Prostate gland (tissue), 2 donors: ENCODE measurements at regions not wholly inside any gene's neighbourhood (a gene's known extent, or its start where the extent isn't known, plus 50 kb on each side); places are given as distances from the start of the nearest gene placed in this dataset.
"Not testable (repeated sequence)": the region's sequence is repeated elsewhere in the genome, so short reads cannot be mapped to it uniquely, and the experiment has no call there.

Experiments
- DNase-seq: peaks from one replicate; pipeline ENCODE4 v3.0.0-alpha.2; 2019; ENCODE audit warnings: low spot score
- H3K27ac ChIP-seq, 2 donors: fragments of 200-600 bp; sonication (generic); 2 replicates each; pipeline ENCODE4 v1.5.1; 2017 to 2019
- H3K27me3 ChIP-seq: fragments of 200-600 bp; sonication (generic); replicated peaks from 2 replicates; pipeline ENCODE4 v1.5.1; 2019; ENCODE audit not compliant: insufficient read depth
- H3K36me3 ChIP-seq, 2 donors: fragments of 200-600 bp; sonication (generic); 1 replicate in 1 of 2; 2 replicates in 1 of 2; pipeline versions ENCODE4 v1.5.1 to v1.8.1; 2017 to 2019
- H3K4me1 ChIP-seq: fragments of 200-600 bp; sonication (generic); replicated peaks from 2 replicates; pipeline ENCODE4 v1.5.1; 2019
- H3K4me3 ChIP-seq, 2 donors: fragments of 200-600 bp; sonication (generic); 2 replicates each; pipeline ENCODE4 v1.5.1; 2017 to 2019
- H3K9me3 ChIP-seq: fragments of 200-600 bp; sonication (generic); 2 replicates; pipeline ENCODE4 v1.5.1; 2017
- POLR2A ChIP-seq: fragments of 450-650 bp; IDR thresholded peaks from one replicate; pipeline ENCODE4 v1.6.1; 2016; ENCODE audit warnings: antibody characterized with exemption, mild to moderate bottlenecking
- POLR2AphosphoS5 ChIP-seq: sonication (generic); formaldehyde crosslinking; IDR thresholded peaks from one replicate; pipeline ENCODE4 v1.6.1; 2017; ENCODE audit warnings: antibody characterized with exemption
- WGBS: methylation state at CpG from one replicate; pipeline ENCODE4 v1.1.5; 2018; 5-methylcytosine and 5-hydroxymethylcytosine counted together
- intact Hi-C: fragments of 100-400 bp; cut with DNase I; formaldehyde crosslinking; loops from one replicate; pipeline ENCODE4 v1.14.2; 2022
- TF ChIP-seq, protein P1 (sequence below), 4 experiments: fragments of 200-600 bp in 2 of 4; fragments of 450-650 bp in 2 of 4; sonication (generic) in 2 of 4; IDR thresholded peaks; 1 replicate in 3 of 4; 2 replicates in 1 of 4; pipeline ENCODE4 v1.5.1; 2016 to 2019; ENCODE audit warnings: antibody characterized with exemption in 4 of 4, mild to moderate bottlenecking in 2 of 4, moderate library complexity in 2 of 4

DNA sequence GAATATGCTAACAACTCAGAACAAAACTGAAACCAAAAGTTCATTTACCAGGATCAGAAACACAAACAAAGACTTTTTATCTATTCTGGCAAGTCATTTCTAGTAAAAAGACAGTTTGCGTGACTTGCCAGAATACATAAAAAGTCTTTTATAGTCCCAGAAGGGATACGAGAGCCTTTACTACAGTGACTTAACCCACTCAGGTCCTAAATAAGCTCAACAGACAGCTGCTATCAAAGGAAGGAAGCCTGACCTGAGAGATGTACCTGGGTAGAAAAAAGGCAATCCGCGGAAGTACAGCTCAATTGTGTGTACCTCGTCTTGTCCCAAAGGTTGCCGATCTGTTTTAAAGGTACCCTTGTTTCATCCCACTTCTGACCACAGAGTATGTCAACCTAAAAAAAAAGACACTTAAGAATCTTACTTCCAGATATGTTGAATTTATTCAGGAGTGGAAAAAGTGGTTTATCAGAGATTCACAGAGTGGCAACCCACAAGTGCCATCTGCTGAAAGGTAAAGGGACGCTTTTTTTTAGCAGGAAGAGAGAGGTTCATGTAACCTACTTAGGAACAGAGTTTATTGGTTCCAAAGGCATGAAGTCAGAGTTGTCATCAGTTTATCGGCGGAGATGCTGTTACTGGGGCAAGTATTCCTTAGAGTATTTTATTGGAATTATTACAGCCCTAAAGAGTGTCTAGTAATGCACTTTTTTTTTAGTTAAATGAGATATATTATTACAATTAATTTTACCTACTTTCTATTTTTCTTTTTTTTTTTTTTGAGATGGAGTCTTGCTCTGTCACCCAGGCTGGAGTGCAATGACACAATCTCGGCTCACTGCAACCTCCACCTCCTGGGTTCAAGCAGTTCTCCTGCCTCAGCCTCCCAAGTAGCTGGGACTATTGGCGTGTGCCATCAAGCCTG, 69.7 kb upstream of the C1QTNF9B start:
- DNase-seq = peak; percentile 24
- H3K36me3 ChIP-seq = no peaks in the 10 kb centered on the region
- intact Hi-C loops = no loop called here
- H3K4me1 ChIP-seq = peaks cover 3% of the 10 kb centered on the region
- H3K27me3 ChIP-seq = no peaks in the 10 kb centered on the region
- no peaks in the 10 kb centered on the region for H3K9me3 ChIP-seq
- peak overlapping the region; percentile 7 to 20 for H3K4me3 ChIP-seq
- TF ChIP-seq POLR2AphosphoS5 (peak; percentile 52), POLR2A (no peak)
- WGBS = 29% methylated on average over 11 of the region's 11 CpGs
- peak overlapping the region; percentile 68 to 71 for H3K27ac ChIP-seq

DNA sequence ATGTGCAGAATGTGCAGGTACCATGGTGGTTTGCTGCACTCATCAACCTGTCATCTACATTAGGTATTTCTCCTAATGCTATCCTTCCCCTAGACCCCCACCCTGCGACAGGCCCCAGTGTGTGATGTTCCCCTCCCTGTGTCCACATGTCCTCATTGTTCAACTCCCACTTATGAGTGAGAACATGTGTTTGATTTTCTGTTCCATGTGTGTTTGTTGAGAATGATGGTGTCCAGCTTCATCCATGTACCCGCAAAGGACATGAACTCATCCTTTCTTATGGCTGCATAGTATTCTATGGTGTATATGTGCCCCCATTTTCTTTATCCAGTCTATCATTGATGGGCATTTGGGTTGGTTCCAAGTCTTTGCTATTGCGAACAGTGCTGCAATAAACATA, 70.5 kb upstream of the C1QTNF9B start:
- DNase-seq, H3K36me3 ChIP-seq, H3K9me3 ChIP-seq, intact Hi-C loops, H3K4me3 ChIP-seq, H3K4me1 ChIP-seq, H3K27me3 ChIP-seq: not testable (repeated sequence)
- H3K27ac ChIP-seq = peak overlapping the region in 1 of 2 donors; percentile 71
- WGBS = 93% methylated on average over 3 of the region's 3 CpGs

DNA sequence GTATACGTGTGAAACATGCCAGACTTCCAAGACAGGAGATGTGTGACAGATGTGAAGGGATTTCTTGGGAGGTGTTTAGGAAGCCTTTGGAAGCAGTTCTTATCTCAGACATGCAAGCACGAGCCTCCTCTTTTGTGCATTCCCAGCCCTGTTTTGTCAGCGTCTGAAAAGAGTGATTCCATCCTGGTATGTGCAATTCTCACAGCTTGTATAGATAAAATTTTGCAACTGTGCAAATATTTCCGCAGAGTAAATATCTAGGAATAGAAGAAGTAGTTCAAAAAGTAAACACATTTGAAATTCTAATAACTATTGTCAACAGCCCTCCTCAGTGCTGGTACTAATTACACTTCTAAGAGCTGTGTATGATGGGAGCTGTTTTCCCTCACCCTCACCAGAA, 72.3 kb upstream of the C1QTNF9B start:
- intact Hi-C loops = no loop called here
- WGBS = 28% methylated on average over 4 of the region's 4 CpGs
- Histone ChIP-seq H3K36me3 (no peaks in the 10 kb centered on the region), H3K27ac (no peak overlapping the region), H3K4me3 (no peak overlapping the region), H3K4me1 (peaks cover 3% of the 10 kb centered on the region), H3K9me3 (no peaks in the 10 kb centered on the region), H3K27me3 (no peaks in the 10 kb centered on the region)
- TF ChIP-seq POLR2AphosphoS5 = peak; percentile 57
- TF ChIP-seq, protein P1, sequence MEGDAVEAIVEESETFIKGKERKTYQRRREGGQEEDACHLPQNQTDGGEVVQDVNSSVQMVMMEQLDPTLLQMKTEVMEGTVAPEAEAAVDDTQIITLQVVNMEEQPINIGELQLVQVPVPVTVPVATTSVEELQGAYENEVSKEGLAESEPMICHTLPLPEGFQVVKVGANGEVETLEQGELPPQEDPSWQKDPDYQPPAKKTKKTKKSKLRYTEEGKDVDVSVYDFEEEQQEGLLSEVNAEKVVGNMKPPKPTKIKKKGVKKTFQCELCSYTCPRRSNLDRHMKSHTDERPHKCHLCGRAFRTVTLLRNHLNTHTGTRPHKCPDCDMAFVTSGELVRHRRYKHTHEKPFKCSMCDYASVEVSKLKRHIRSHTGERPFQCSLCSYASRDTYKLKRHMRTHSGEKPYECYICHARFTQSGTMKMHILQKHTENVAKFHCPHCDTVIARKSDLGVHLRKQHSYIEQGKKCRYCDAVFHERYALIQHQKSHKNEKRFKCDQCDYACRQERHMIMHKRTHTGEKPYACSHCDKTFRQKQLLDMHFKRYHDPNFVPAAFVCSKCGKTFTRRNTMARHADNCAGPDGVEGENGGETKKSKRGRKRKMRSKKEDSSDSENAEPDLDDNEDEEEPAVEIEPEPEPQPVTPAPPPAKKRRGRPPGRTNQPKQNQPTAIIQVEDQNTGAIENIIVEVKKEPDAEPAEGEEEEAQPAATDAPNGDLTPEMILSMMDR (IDR thresholded peaks at IDR 0.05) = no peak
- peak; percentile 25 for DNase-seq

DNA sequence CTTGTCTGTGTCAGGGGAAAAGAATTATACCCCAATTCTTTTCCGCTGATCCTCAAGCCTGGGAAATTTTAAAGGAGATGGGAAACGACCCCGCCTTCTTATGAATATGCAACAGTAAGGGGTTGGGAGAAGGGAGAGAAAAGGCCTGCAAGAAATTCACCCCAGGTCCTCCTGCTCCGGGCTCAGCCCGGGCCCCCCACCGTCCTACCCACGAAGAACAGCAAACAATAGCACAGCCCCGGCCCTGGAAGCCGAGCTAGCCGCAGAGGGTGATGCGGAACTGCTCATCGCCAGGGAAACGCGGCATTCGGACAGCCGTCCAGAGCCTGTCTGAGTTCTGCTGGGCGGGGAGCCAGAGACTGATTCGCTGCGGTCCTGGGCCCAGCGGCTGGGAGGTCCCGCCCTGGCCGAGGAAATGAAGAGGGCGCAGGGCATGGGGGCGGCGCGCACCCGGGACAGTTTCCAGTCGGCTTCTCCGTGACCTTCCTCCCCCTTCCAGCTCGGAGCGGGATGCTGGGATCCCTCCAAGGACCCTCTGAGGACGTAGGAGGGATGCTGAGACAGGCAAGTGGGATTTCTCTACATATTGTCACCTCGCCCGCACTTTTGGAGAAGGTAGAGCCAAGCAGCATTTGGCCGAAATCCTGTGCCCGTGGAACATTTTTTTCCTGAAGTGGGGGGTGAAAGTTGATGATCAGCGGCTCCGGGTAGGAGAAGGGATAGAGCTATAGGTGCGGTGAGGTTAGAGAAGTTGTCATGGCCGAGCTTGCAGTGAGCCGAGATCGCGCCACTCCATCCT, 82.3 kb upstream of the C1QTNF9B start:
- DNase-seq = peak; percentile 45
- Histone ChIP-seq H3K36me3 (no peaks in the 10 kb centered on the region), H3K4me3 (peak overlapping the region; percentile 33 to 35), H3K27ac (peak overlapping the region in 1 of 2 donors; percentile 26), H3K4me1 (no peaks in the 10 kb centered on the region), H3K27me3 (no peaks in the 10 kb centered on the region), H3K9me3 (no peaks in the 10 kb centered on the region)
- intact Hi-C loops = no loop called here
- under 1% methylated on average over 43 of the region's 43 CpGs for WGBS
- no peak for TF ChIP-seq POLR2A
- TF ChIP-seq POLR2AphosphoS5 = no peak
- TF ChIP-seq, protein P1 (IDR thresholded peaks at IDR 0.05) = no peak

DNA sequence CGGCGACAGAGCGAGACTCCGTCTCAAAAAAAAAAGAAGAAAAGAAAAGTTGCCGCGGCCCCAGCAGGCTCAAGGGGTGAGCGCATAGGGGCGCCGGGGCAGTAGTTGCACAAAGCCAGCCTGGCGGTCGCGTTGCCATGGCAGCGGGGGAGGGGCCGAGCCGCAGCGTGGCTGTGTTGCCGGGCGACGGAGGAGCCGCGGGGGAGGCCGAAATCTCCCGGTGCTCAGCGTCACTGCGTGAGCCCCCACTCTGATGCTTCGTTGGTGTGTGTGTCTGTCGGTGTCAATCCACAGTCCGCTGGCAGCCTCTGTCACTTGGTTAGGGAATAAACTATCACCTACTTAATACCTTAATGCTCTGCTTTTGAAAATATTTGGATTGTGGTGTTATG, 82.9 kb upstream of the C1QTNF9B start:
- WGBS = 1% methylated on average over 28 of the region's 28 CpGs
- H3K4me1 ChIP-seq = no peaks in the 10 kb centered on the region
- peak; percentile 79 for DNase-seq

More for the DNA sequence above, 82.9 kb upstream of the C1QTNF9B start:
- Histone ChIP-seq H3K27ac (peak overlapping the region in 1 of 2 donors; percentile 26), H3K9me3 (no peaks in the 10 kb centered on the region), H3K36me3 (no peaks in the 10 kb centered on the region), H3K27me3 (no peaks in the 10 kb centered on the region), H3K4me3 (peak overlapping the region; percentile 33 to 35)
- intact Hi-C loops = no loop called here
- TF ChIP-seq POLR2A = no peak
- TF ChIP-seq POLR2AphosphoS5 = no peak
- TF ChIP-seq, protein P1 (IDR thresholded peaks at IDR 0.05) = no peak
